HAP-1 (cell line): ENCODE measurements at regions not wholly inside any gene's neighbourhood (a gene's known extent, or its start where the extent isn't known, plus 50 kb on each side); places are given as distances from the start of the nearest gene placed in this dataset.
"Not testable (repeated sequence)": the region's sequence is repeated elsewhere in the genome, so short reads cannot be mapped to it uniquely, and the experiment has no call there.

Experiments
- DNase-seq, 2 experiments: peaks; one replicate each; pipeline ENCODE4 v3.0.0-alpha.2; 2016 to 2020; ENCODE audit warnings: low spot score in 2 of 2
- H3K27me3 ChIP-seq: fragments of 250-450 bp; sonication (Bioruptor Pico); 2 replicates; pipeline ENCODE4 v1.5.1; 2020; ENCODE audit warnings: low read depth, mild to moderate bottlenecking, moderate library complexity
- H3K36me3 ChIP-seq: fragments of 250-450 bp; sonication (Bioruptor Pico); replicated peaks from 2 replicates; pipeline ENCODE4 v1.5.1; 2020; ENCODE audit warnings: mild to moderate bottlenecking
- H3K4me1 ChIP-seq: fragments of 250-450 bp; sonication (Bioruptor Pico); 2 replicates; pipeline ENCODE4 v1.5.1; 2020; ENCODE audit warnings: mild to moderate bottlenecking
- H3K4me3 ChIP-seq: fragments of 250-450 bp; sonication (Bioruptor Pico); 2 replicates; pipeline ENCODE4 v1.5.1; 2020; ENCODE audit warnings: mild to moderate bottlenecking, moderate library complexity
- H3K9me3 ChIP-seq: fragments of 250-450 bp; sonication (Bioruptor Pico); 2 replicates; pipeline ENCODE4 v1.5.1; 2020; ENCODE audit warnings: mild to moderate bottlenecking, moderate library complexity
- in situ Hi-C: fragments of 300-500 bp; cut with MboI; formaldehyde crosslinking; loops from 3 replicates; pipeline ENCODE4 v1.14.3; 2020; ENCODE audit warnings: low sequenced_read_pairs, inconsistent platforms, mixed read lengths

GRCh38 chr5:75859621-75860020 is 142.4 kb upstream of the POC5 start:
- H3K27me3 ChIP-seq, H3K9me3 ChIP-seq, in situ Hi-C loops, H3K36me3 ChIP-seq, H3K4me3 ChIP-seq, DNase-seq, H3K4me1 ChIP-seq: not testable (repeated sequence)

GRCh38 chr5:75856056-75856455 is 138.8 kb upstream of the POC5 start:
- DNase-seq: no peak
- H3K9me3 ChIP-seq: no peaks in the 10 kb centered on the region

GRCh38 chr5:75848077-75848476 is 130.8 kb upstream of the POC5 start:
- DNase-seq: no peak
- H3K9me3 ChIP-seq: no peaks in the 10 kb centered on the region
- H3K4me1 ChIP-seq: no peaks in the 10 kb centered on the region
- H3K36me3 ChIP-seq: no peaks in the 10 kb centered on the region
- H3K4me3 ChIP-seq: no peak overlapping the region
- in situ Hi-C loops: no loop called here
- peaks cover 4% of the 10 kb centered on the region; the same call in 1 of the 2 replicates for H3K27me3 ChIP-seq

More at GRCh38 chr5:75856056-75856455, 138.8 kb upstream of the POC5 start:
- Histone ChIP-seq H3K4me3 (no peak overlapping the region), H3K27me3 (no peaks in the 10 kb centered on the region), H3K4me1 (no peaks in the 10 kb centered on the region), H3K36me3 (no peaks in the 10 kb centered on the region)
- in situ Hi-C loops: no loop called here

- no peaks in the 10 kb centered on the region for H3K4me1 ChIP-seq
- no peaks in the 10 kb centered on the region for H3K36me3 ChIP-seq
- in situ Hi-C loops: no loop called here
- no peak overlapping the region for H3K4me3 ChIP-seq
- no peak for DNase-seq
- H3K27me3 ChIP-seq: peaks cover 4% of the 10 kb centered on the region; the same call in 1 of the 2 replicates
- H3K9me3 ChIP-seq: no peaks in the 10 kb centered on the region
Measured at GRCh38 chr5:75847561-75848021, 130.4 kb upstream of the POC5 start.

- DNase-seq: no peak
- H3K9me3 ChIP-seq: no peaks in the 10 kb centered on the region
- peaks cover 3% of the 10 kb centered on the region; the same call in 1 of the 2 replicates for H3K27me3 ChIP-seq
- in situ Hi-C loops: no loop called here
- no peaks in the 10 kb centered on the region for H3K36me3 ChIP-seq
- no peaks in the 10 kb centered on the region for H3K4me1 ChIP-seq
- no peak overlapping the region for H3K4me3 ChIP-seq
Measured at GRCh38 chr5:75844301-75844700, 127.1 kb upstream of the POC5 start.

GRCh38 chr5:75843319-75843718 is 126.1 kb upstream of the POC5 start:
- in situ Hi-C loops: no loop called here
- Histone ChIP-seq H3K27me3 (no peaks in the 10 kb centered on the region; the same call in 1 of the 2 replicates), H3K9me3 (no peaks in the 10 kb centered on the region), H3K4me3 (no peak overlapping the region), H3K36me3 (no peaks in the 10 kb centered on the region), H3K4me1 (no peaks in the 10 kb centered on the region)
- DNase-seq: no peak

- Histone ChIP-seq H3K36me3 (no peaks in the 10 kb centered on the region), H3K27me3 (no peaks in the 10 kb centered on the region; the same call in 1 of the 2 replicates), H3K4me3 (no peak overlapping the region), H3K9me3 (no peaks in the 10 kb centered on the region), H3K4me1 (no peaks in the 10 kb centered on the region)
- no peak for DNase-seq
- in situ Hi-C loops: no loop called here
Measured at GRCh38 chr5:75839547-75839946, 122.3 kb upstream of the POC5 start.

GRCh38 chr5:75837258-75837841 is 120.1 kb upstream of the POC5 start:
- H3K9me3 ChIP-seq: no peaks in the 10 kb centered on the region
- peaks cover 2% of the 10 kb centered on the region; the same call in 1 of the 2 replicates for H3K27me3 ChIP-seq
- H3K36me3 ChIP-seq: no peaks in the 10 kb centered on the region
- no peak for DNase-seq
- in situ Hi-C loops: no loop called here
- no peak overlapping the region for H3K4me3 ChIP-seq
- H3K4me1 ChIP-seq: no peaks in the 10 kb centered on the region

- DNase-seq: no peak
- H3K4me3 ChIP-seq: no peak overlapping the region
- 0 out of 2 replicates have a peak, but pooled peaks cover 2% of the 10 kb centered on the region for H3K27me3 ChIP-seq
- H3K4me1 ChIP-seq: no peaks in the 10 kb centered on the region
- H3K36me3 ChIP-seq: no peaks in the 10 kb centered on the region
- in situ Hi-C loops: no loop called here
- H3K9me3 ChIP-seq: no peaks in the 10 kb centered on the region
Measured at GRCh38 chr5:75831561-75831960, 114.3 kb upstream of the POC5 start.

GRCh38 chr5:75828029-75828428 is 110.8 kb upstream of the POC5 start:
- in situ Hi-C loops: no loop called here
- H3K36me3 ChIP-seq: no peaks in the 10 kb centered on the region
- no peak overlapping the region for H3K4me3 ChIP-seq
- no peaks in the 10 kb centered on the region for H3K4me1 ChIP-seq
- no peaks in the 10 kb centered on the region for H3K9me3 ChIP-seq
- no peaks in the 10 kb centered on the region for H3K27me3 ChIP-seq
- no peak for DNase-seq

GRCh38 chr5:75824323-75824722 is 107.1 kb upstream of the POC5 start:
- Histone ChIP-seq H3K4me1 (no peaks in the 10 kb centered on the region), H3K9me3 (no peaks in the 10 kb centered on the region), H3K36me3 (no peaks in the 10 kb centered on the region), H3K27me3 (no peaks in the 10 kb centered on the region), H3K4me3 (no peak overlapping the region)
- no peak for DNase-seq
- in situ Hi-C loops: no loop called here

GRCh38 chr5:75823811-75824210 is 106.6 kb upstream of the POC5 start:
- H3K4me3 ChIP-seq: no peak overlapping the region
- H3K36me3 ChIP-seq: no peaks in the 10 kb centered on the region
- no peaks in the 10 kb centered on the region for H3K9me3 ChIP-seq
- in situ Hi-C loops: no loop called here
- no peaks in the 10 kb centered on the region for H3K4me1 ChIP-seq
- no peaks in the 10 kb centered on the region for H3K27me3 ChIP-seq
- DNase-seq: no peak

- no peak overlapping the region for H3K4me3 ChIP-seq
- no peaks in the 10 kb centered on the region for H3K4me1 ChIP-seq
- H3K27me3 ChIP-seq: no peaks in the 10 kb centered on the region
- no peaks in the 10 kb centered on the region for H3K9me3 ChIP-seq
- in situ Hi-C loops: no loop called here
- no peak for DNase-seq
- H3K36me3 ChIP-seq: no peaks in the 10 kb centered on the region
Measured at GRCh38 chr5:75818661-75819060, 101.4 kb upstream of the POC5 start.

- H3K4me3 ChIP-seq, H3K27me3 ChIP-seq, H3K9me3 ChIP-seq, in situ Hi-C loops, H3K4me1 ChIP-seq, H3K36me3 ChIP-seq: not testable (repeated sequence)
- DNase-seq: peak in 1 of 2 experiments; percentile 14
Measured at GRCh38 chr5:75799695-75800094, 82.5 kb upstream of the POC5 start.

- H3K4me3 ChIP-seq, H3K4me1 ChIP-seq, DNase-seq, in situ Hi-C loops, H3K36me3 ChIP-seq, H3K9me3 ChIP-seq, H3K27me3 ChIP-seq: not testable (repeated sequence)
Measured at GRCh38 chr5:75769338-75769737, 52.1 kb upstream of the POC5 start.
